ENCODE measurements at regions not wholly inside any gene's neighbourhood (a gene's known extent, or its start where the extent isn't known, plus 50 kb on each side); places are given as distances from the start of the nearest gene placed in this dataset.

- TF ChIP-seq CTCF (IDR thresholded peaks at IDR 0.05) = no peak
- TF ChIP-seq POLR2A (IDR thresholded peaks at IDR 0.05) = no peak
Observed at GRCh38 chr1:58095183-58095582, 451.3 kb downstream of the OMA1 start.
